ENCODE measurements at regions not wholly inside any gene's neighbourhood (a gene's known extent, or its start where the extent isn't known, plus 50 kb on each side); places are given as distances from the start of the nearest gene placed in this dataset.

DNA sequence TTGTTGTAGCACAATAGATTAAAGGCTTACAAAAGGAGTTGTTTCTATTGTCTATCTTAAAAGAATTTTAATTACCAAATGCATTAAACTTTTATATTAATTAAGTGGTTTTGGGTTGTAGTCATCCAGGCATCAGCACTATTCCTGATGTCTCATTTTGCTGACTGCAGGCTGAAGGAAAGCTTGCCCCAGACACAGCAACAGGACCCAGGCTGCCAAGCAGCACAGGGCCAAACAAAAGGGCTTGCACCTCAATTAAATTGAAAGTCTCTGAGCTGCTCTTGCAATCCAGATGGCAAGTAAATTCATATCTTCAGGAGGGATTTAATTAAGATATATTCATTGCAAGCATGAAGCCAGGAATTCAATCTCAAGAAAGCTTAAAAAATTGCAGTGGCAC is 80.7 kb upstream of the CHODL start:
- TF ChIP-seq, protein P1, sequence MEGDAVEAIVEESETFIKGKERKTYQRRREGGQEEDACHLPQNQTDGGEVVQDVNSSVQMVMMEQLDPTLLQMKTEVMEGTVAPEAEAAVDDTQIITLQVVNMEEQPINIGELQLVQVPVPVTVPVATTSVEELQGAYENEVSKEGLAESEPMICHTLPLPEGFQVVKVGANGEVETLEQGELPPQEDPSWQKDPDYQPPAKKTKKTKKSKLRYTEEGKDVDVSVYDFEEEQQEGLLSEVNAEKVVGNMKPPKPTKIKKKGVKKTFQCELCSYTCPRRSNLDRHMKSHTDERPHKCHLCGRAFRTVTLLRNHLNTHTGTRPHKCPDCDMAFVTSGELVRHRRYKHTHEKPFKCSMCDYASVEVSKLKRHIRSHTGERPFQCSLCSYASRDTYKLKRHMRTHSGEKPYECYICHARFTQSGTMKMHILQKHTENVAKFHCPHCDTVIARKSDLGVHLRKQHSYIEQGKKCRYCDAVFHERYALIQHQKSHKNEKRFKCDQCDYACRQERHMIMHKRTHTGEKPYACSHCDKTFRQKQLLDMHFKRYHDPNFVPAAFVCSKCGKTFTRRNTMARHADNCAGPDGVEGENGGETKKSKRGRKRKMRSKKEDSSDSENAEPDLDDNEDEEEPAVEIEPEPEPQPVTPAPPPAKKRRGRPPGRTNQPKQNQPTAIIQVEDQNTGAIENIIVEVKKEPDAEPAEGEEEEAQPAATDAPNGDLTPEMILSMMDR (IDR thresholded peaks at IDR 0.05): no peak
- TF ChIP-seq POLR2A (IDR thresholded peaks at IDR 0.05): no peak
- no peak for TF ChIP-seq POLR2AphosphoS5 (IDR thresholded peaks at IDR 0.05)
- no peak for TF ChIP-seq EP300 (IDR thresholded peaks at IDR 0.05)

All from upper lobe of left lung (tissue), 4 donors.